ENCODE measurements at regions not wholly inside any gene's neighbourhood (a gene's known extent, or its start where the extent isn't known, plus 50 kb on each side); places are given as distances from the start of the nearest gene placed in this dataset.

- no peak for DNase-seq (ENCODE audit: low spot score)
Observed at GRCh38 chr2:217722883-217723472, 279.8 kb downstream of the TNS1 start.

- DNase-seq (ENCODE audit: low spot score): no peak
Observed at GRCh38 chr2:217717646-217718045, 285.1 kb downstream of the TNS1 start.

GRCh38 chr2:217715484-217715883 is 287.3 kb downstream of the TNS1 start:
- DNase-seq (ENCODE audit: low spot score): no peak

GRCh38 chr2:217714287-217714751 is 288.5 kb downstream of the TNS1 start:
- peak; percentile 98 for DNase-seq (ENCODE audit: low spot score)

GRCh38 chr2:217713395-217714286 is 289.2 kb downstream of the TNS1 start:
- DNase-seq (ENCODE audit: low spot score): peak; percentile 83

GRCh38 chr2:217712431-217712830 is 290.4 kb downstream of the TNS1 start:
- no peak for DNase-seq (ENCODE audit: low spot score)

- no peak for DNase-seq (ENCODE audit: low spot score)
Observed at GRCh38 chr2:217711188-217711587, 291.6 kb downstream of the TNS1 start.

GRCh38 chr2:217710211-217710765 is 292.5 kb downstream of the TNS1 start:
- no peak for DNase-seq (ENCODE audit: low spot score)

- DNase-seq (ENCODE audit: low spot score): no peak
Observed at GRCh38 chr2:217709478-217710210, 293.2 kb downstream of the TNS1 start.

GRCh38 chr2:217707131-217707611 is 295.6 kb downstream of the TNS1 start:
- no peak for DNase-seq (ENCODE audit: low spot score)

- DNase-seq (ENCODE audit: low spot score): no peak
Observed at GRCh38 chr2:217706513-217706912, 296.3 kb downstream of the TNS1 start.

GRCh38 chr2:217706095-217706494 is 296.7 kb downstream of the TNS1 start:
- no peak for DNase-seq (ENCODE audit: low spot score)

- DNase-seq (ENCODE audit: low spot score): no peak
Observed at GRCh38 chr2:217705461-217705860, 297.3 kb downstream of the TNS1 start.

GRCh38 chr2:217703999-217704398 is 298.8 kb downstream of the TNS1 start:
- no peak for DNase-seq (ENCODE audit: low spot score)

GRCh38 chr2:217703102-217703501 is 299.7 kb downstream of the TNS1 start:
- DNase-seq (ENCODE audit: low spot score): no peak

GRCh38 chr2:217701622-217702021 is 301.2 kb downstream of the TNS1 start:
- DNase-seq (ENCODE audit: low spot score): no peak

GRCh38 chr2:217698691-217699090 is 304.1 kb downstream of the TNS1 start:
- DNase-seq (ENCODE audit: low spot score): no peak

GRCh38 chr2:217695033-217695520 is 307.7 kb downstream of the TNS1 start:
- no peak for DNase-seq (ENCODE audit: low spot score)

GRCh38 chr2:217694291-217694690 is 308.5 kb downstream of the TNS1 start:
- DNase-seq (ENCODE audit: low spot score): no peak

- DNase-seq (ENCODE audit: low spot score): no peak
Observed at GRCh38 chr2:217693363-217693762, 309.4 kb downstream of the TNS1 start.

- DNase-seq (ENCODE audit: low spot score): no peak
Observed at GRCh38 chr2:217691920-217692666, 310.7 kb downstream of the TNS1 start.
